ENCODE measurements at regions not wholly inside any gene's neighbourhood (a gene's known extent, or its start where the extent isn't known, plus 50 kb on each side); places are given as distances from the start of the nearest gene placed in this dataset.

GRCh38 chr10:107423903-107424302 is 259.4 kb upstream of the SORCS1 start:
- H3K9ac ChIP-seq: no peak overlapping the region
- DNase-seq: no peak
- H3K9me3 ChIP-seq (ENCODE audit: low read depth): no peaks in the 10 kb centered on the region
- H3K4me1 ChIP-seq (ENCODE audit: insufficient read depth): no peaks in the 10 kb centered on the region
- 0 out of 2 replicates have a peak, but pooled peaks cover 3% of the 10 kb centered on the region for H3K27me3 ChIP-seq (replicated peaks; ENCODE audit: insufficient read depth)
- H3F3A ChIP-seq (ENCODE audit: insufficient read depth): no peaks in the 10 kb centered on the region
- no peak overlapping the region for H3K4me2 ChIP-seq (ENCODE audit: unreplicated experiment)
- H4K20me1 ChIP-seq (ENCODE audit: insufficient read depth): no peaks in the 10 kb centered on the region
- H3K36me3 ChIP-seq (ENCODE audit: low read depth): no peaks in the 10 kb centered on the region
- in situ Hi-C loops (cut with MboI): loop anchor here (25.0 kb wide), 1 partner anchor 1113 kb away; no protein-coding TSS in a partner anchor
- H3K27ac ChIP-seq: no peak overlapping the region
- 67 to 74% methylated on average over 3 of the region's 3 CpGs for WGBS, 2 experiments (ENCODE audit: low coverage in 1 of 2, low lambda C conversion rate in 2 of 2, missing lambda C conversion rate in 2 of 2)
- TF ChIP-seq EZH2phosphoT487 (IDR thresholded peaks at IDR 0.05; ENCODE audit: insufficient read depth, low read depth) (no peak), EZH2 (IDR thresholded peaks at IDR 0.05; ENCODE audit: insufficient read depth, poor library complexity, severe bottlenecking) (no peak)
- no peaks in the 10 kb centered on the region for H3K9me2 ChIP-seq (ENCODE audit: insufficient read depth)
- H3K4me3 ChIP-seq: no peak overlapping the region
- no peak overlapping the region for H2AFZ ChIP-seq
- no peaks in the 10 kb centered on the region for H3K79me2 ChIP-seq (ENCODE audit: insufficient read depth)

DNA sequence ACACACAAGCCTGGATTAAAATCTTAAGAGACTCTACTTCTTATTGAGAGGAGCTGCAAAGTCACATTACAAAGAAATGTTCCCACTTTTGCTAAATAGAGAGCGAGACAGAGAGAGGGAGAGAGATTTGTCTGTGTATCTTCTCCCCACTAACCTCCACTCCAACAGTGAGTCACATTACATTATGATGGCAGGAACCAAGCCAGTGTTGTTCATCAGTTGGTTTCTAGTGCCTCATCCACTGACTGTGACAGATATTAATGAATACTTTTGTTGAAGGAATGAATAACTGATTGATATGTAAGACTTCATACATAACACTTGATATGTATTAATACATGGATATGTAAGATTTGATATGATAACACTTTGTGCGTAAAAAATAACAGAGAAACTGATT is 258.2 kb upstream of the SORCS1 start:
- no peaks in the 10 kb centered on the region for H3F3A ChIP-seq (ENCODE audit: insufficient read depth)
- in situ Hi-C loops (cut with MboI): loop anchor here (25.0 kb wide), 1 partner anchor 1115 kb away; no protein-coding TSS in a partner anchor
- H3K9me2 ChIP-seq (ENCODE audit: insufficient read depth): no peaks in the 10 kb centered on the region
- H3K4me3 ChIP-seq: no peak overlapping the region
- no peak for DNase-seq
- no peak overlapping the region for H3K4me2 ChIP-seq (ENCODE audit: unreplicated experiment)
- no peak overlapping the region for H3K9ac ChIP-seq
- H3K9me3 ChIP-seq (ENCODE audit: low read depth): no peaks in the 10 kb centered on the region
- H4K20me1 ChIP-seq (ENCODE audit: insufficient read depth): no peaks in the 10 kb centered on the region
- H3K27ac ChIP-seq: no peak overlapping the region
- H3K27me3 ChIP-seq (replicated peaks; ENCODE audit: insufficient read depth): 0 out of 2 replicates have a peak, but pooled peaks cover 3% of the 10 kb centered on the region
- no peak for TF ChIP-seq EZH2 (IDR thresholded peaks at IDR 0.05; ENCODE audit: insufficient read depth, poor library complexity, severe bottlenecking)
- TF ChIP-seq EZH2phosphoT487 (IDR thresholded peaks at IDR 0.05; ENCODE audit: insufficient read depth, low read depth): no peak
- no peak overlapping the region for H2AFZ ChIP-seq
- WGBS, 2 experiments (ENCODE audit: low coverage in 1 of 2, low lambda C conversion rate in 2 of 2, missing lambda C conversion rate in 2 of 2): 84 to 88% methylated on average over 2 of the region's 2 CpGs
- H3K4me1 ChIP-seq (ENCODE audit: insufficient read depth): no peaks in the 10 kb centered on the region
- H3K36me3 ChIP-seq (ENCODE audit: low read depth): no peaks in the 10 kb centered on the region
- no peaks in the 10 kb centered on the region for H3K79me2 ChIP-seq (ENCODE audit: insufficient read depth)

- Histone ChIP-seq H3K27me3 (replicated peaks; ENCODE audit: insufficient read depth) (no peaks in the 10 kb centered on the region), H3K4me3 (no peak overlapping the region), H4K20me1 (ENCODE audit: insufficient read depth) (no peaks in the 10 kb centered on the region), H3K4me2 (ENCODE audit: unreplicated experiment) (no peak overlapping the region), H3K4me1 (ENCODE audit: insufficient read depth) (no peaks in the 10 kb centered on the region), H3K9me3 (ENCODE audit: low read depth) (no peaks in the 10 kb centered on the region), H3K36me3 (ENCODE audit: low read depth) (no peaks in the 10 kb centered on the region), H3K79me2 (ENCODE audit: insufficient read depth) (no peaks in the 10 kb centered on the region), H3F3A (ENCODE audit: insufficient read depth) (no peaks in the 10 kb centered on the region), H3K9me2 (ENCODE audit: insufficient read depth) (no peaks in the 10 kb centered on the region), H3K27ac (no peak overlapping the region), H3K9ac (no peak overlapping the region), H2AFZ (no peak overlapping the region)
- TF ChIP-seq EZH2phosphoT487 (IDR thresholded peaks at IDR 0.05; ENCODE audit: insufficient read depth, low read depth): no peak
- no peak for TF ChIP-seq EZH2 (IDR thresholded peaks at IDR 0.05; ENCODE audit: insufficient read depth, poor library complexity, severe bottlenecking)
- in situ Hi-C loops (cut with MboI): loop anchor here (25.0 kb wide), 1 partner anchor 1117 kb away; no protein-coding TSS in a partner anchor
- WGBS, 2 experiments (ENCODE audit: low coverage in 1 of 2, low lambda C conversion rate in 2 of 2, missing lambda C conversion rate in 2 of 2): 58 to 70% methylated on average over 3 of the region's 3 CpGs
- DNase-seq: no peak
Measured at GRCh38 chr10:107420196-107420595, 255.7 kb upstream of the SORCS1 start.

DNA sequence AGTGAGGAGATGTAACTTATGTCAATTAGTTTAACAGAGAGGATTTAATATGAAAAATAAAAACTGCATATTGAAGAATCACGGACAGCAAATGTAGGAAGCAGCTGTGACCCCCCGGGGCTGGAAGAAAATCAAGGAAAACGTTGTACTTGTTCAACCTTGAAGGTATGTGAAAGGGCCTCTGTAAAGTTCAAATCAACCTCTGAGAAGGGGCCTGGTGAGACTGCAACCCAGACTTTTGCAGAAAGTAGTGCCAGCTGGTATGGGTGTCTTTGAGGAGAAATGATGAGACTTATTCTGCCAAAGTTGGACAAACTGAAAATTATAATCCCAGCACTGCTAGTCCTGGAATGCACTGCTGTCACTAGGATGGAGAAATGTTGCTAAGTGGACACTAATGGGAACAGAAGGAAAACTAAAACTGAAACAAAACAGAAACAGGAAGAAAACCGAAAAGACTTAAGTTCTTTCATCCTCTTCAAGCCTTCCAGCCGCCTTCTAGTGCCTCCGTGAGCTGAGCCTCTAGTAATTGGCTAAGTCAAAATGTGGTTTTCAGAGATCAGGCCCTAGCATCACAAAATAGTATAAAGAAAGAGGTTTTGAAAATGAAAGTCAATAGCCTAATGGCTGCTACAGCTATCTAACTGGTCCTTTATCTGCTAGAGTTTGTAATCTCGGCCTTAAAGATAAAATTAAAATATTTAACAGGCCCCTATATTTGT is 253.7 kb upstream of the SORCS1 start:
- in situ Hi-C loops (cut with MboI): loop anchor here (25.0 kb wide), 1 partner anchor 1119 kb away; no protein-coding TSS in a partner anchor
- Histone ChIP-seq H3K4me2 (ENCODE audit: unreplicated experiment) (no peak overlapping the region), H3K27ac (no peak overlapping the region), H3K4me3 (no peak overlapping the region), H3K79me2 (ENCODE audit: insufficient read depth) (no peaks in the 10 kb centered on the region), H3F3A (ENCODE audit: insufficient read depth) (no peaks in the 10 kb centered on the region), H3K9me3 (ENCODE audit: low read depth) (no peaks in the 10 kb centered on the region), H4K20me1 (ENCODE audit: insufficient read depth) (no peaks in the 10 kb centered on the region), H3K27me3 (replicated peaks; ENCODE audit: insufficient read depth) (no peaks in the 10 kb centered on the region), H3K9ac (no peak overlapping the region), H2AFZ (peak overlapping the region; percentile 55), H3K4me1 (ENCODE audit: insufficient read depth) (no peaks in the 10 kb centered on the region), H3K36me3 (ENCODE audit: low read depth) (no peaks in the 10 kb centered on the region), H3K9me2 (ENCODE audit: insufficient read depth) (no peaks in the 10 kb centered on the region)
- no peak for DNase-seq
- no peak for TF ChIP-seq EZH2 (IDR thresholded peaks at IDR 0.05; ENCODE audit: insufficient read depth, poor library complexity, severe bottlenecking)
- TF ChIP-seq EZH2phosphoT487 (IDR thresholded peaks at IDR 0.05; ENCODE audit: insufficient read depth, low read depth): no peak
- 65 to 67% methylated on average over 7 of the region's 7 CpGs for WGBS, 2 experiments (ENCODE audit: low coverage in 1 of 2, low lambda C conversion rate in 2 of 2, missing lambda C conversion rate in 2 of 2)

Data from GM23248 (cell line).